GM12878 (cell line): ENCODE measurements at regions not wholly inside any gene's neighbourhood (a gene's known extent, or its start where the extent isn't known, plus 50 kb on each side); places are given as distances from the start of the nearest gene placed in this dataset.

Experiments
- ATAC-seq: fragments of 200-7000 bp; cut with Tn5 transposase; 3 replicates; pipeline ENCODE4 v1.9.1; 2020; ENCODE audit warnings: mild to moderate bottlenecking, moderate library complexity
- BruUV-seq: library from RNA; stranded (reverse); fragments of 400-500 nt; replicated peaks from 2 replicates; lab custom pipeline; 2021; lab: Mats Ljungman, UMichigan
- CTCF ChIA-PET: fragments of 300-600 bp; sonication (Branson Sonifier 250); formaldehyde crosslinking; extraction: SDS; loops from one replicate; lab custom pipeline; 2021; ENCODE audit warnings: inconsistent platforms; lab: Yijun Ruan, JAX
- POLR2A ChIA-PET: fragments of 350-600 bp; formaldehyde crosslinking; extraction: SDS; loops from one replicate; lab custom pipeline; 2021; ENCODE audit warnings: inconsistent platforms; lab: Charles Lee
- RAD21 ChIA-PET: fragments of 300-600 bp; sonication (Branson Sonifier 250); formaldehyde crosslinking; loops from one replicate; lab custom pipeline; 2023; ENCODE audit warnings: antibody characterized with exemption; ENCODE audit not compliant: unreplicated experiment; lab: Charles Lee
- SMC1A ChIA-PET: fragments of 300-600 bp; sonication (Branson Sonifier 250); formaldehyde crosslinking; loops from one replicate; lab custom pipeline; 2023; ENCODE audit not compliant: unreplicated experiment, uncharacterized antibody; lab: Charles Lee
- DNase-seq: peaks from one replicate; pipeline ENCODE4 v3.0.0-alpha.2; 2011; ENCODE audit warnings: low read depth, low spot score
- FAIRE-seq: peaks from 3 replicates; lab custom pipeline; 2011; peaks lifted over from hg19 to GRCh38; lab: Jason Lieb, UNC
- H2AFZ ChIP-seq: 2 replicates; pipeline ENCODE4 v1.6.0; 2011; ENCODE audit warnings: low read depth, low read length, control low read depth; ENCODE audit not compliant: control insufficient read depth
- H3K27ac ChIP-seq: 2 replicates; pipeline ENCODE4 v1.5.1; 2011; ENCODE audit warnings: control low read depth; ENCODE audit not compliant: control insufficient read depth, insufficient read depth
- H3K27me3 ChIP-seq, 2 experiments: replicated peaks in 1 of 2; 2 replicates each; pipeline versions ENCODE4 v1.6.0 to v1.6.1; 2011; ENCODE audit warnings: low read length in 1 of 2; ENCODE audit not compliant: control insufficient read depth in 2 of 2, insufficient read depth in 2 of 2
- H3K36me3 ChIP-seq, 2 experiments: 2 replicates each; pipeline ENCODE4 v1.5.1; 2011; ENCODE audit warnings: low read length in 1 of 2; ENCODE audit not compliant: control insufficient read depth in 2 of 2, insufficient read depth in 2 of 2
- H3K4me1 ChIP-seq: 2 replicates; pipeline ENCODE4 v1.6.1; 2011; ENCODE audit warnings: mild to moderate bottlenecking, low read length, moderate library complexity, mixed read lengths; ENCODE audit not compliant: control insufficient read depth, insufficient read depth
- H3K4me2 ChIP-seq: 2 replicates; pipeline ENCODE4 v1.6.0; 2011; ENCODE audit warnings: control low read depth; ENCODE audit not compliant: control insufficient read depth, insufficient read depth
- H3K4me3 ChIP-seq: fragments of 200-600 bp; sonication (generic); 2 replicates; pipeline ENCODE4 v1.5.1; 2016
- H3K79me2 ChIP-seq: 2 replicates; pipeline ENCODE4 v1.6.0; 2011; ENCODE audit warnings: low read length; ENCODE audit not compliant: control insufficient read depth, insufficient read depth
- H3K9ac ChIP-seq: 2 replicates; pipeline ENCODE4 v1.8.0; 2011; ENCODE audit warnings: low read length, control low read depth, mixed read lengths; ENCODE audit not compliant: control insufficient read depth, insufficient read depth
- H3K9me3 ChIP-seq: replicated peaks from 3 replicates; pipeline ENCODE4 v1.5.1; 2011; ENCODE audit warnings: mild to moderate bottlenecking, low read length; ENCODE audit not compliant: control insufficient read depth, insufficient read depth
- H4K20me1 ChIP-seq: 2 replicates; pipeline ENCODE4 v1.6.0; 2011; ENCODE audit not compliant: control insufficient read depth, insufficient read depth
- ATF7 ChIP-seq: fragments of 450-650 bp; IDR thresholded peaks from 2 replicates; pipeline ENCODE4 v1.6.1; 2016; ENCODE audit warnings: low read depth, mild to moderate bottlenecking
- CBX3 ChIP-seq: fragments of 200-600 bp; sonication (generic); IDR thresholded peaks from 2 replicates; pipeline ENCODE4 v1.6.1; 2016; ENCODE audit warnings: low read depth, borderline replicate concordance
- CREB1 ChIP-seq: IDR thresholded peaks from 2 replicates; pipeline ENCODE4 v1.6.1; 2012; ENCODE audit warnings: low read depth, mild to moderate bottlenecking, inconsistent platforms
- FOS ChIP-seq: IDR thresholded peaks from 3 replicates; pipeline ENCODE4 v1.6.1; 2011; ENCODE audit warnings: borderline replicate concordance; ENCODE audit not compliant: insufficient read length; ENCODE audit errors: extremely low read depth
- GATAD2B ChIP-seq: fragments of 450-650 bp; conservative IDR thresholded peaks from 2 replicates; pipeline ENCODE4 v1.6.1; 2017; ENCODE audit warnings: low read depth, mild to moderate bottlenecking, moderate library complexity
- HCFC1 ChIP-seq: fragments of 150-350 bp; IDR thresholded peaks from 2 replicates; pipeline ENCODE4 v1.6.1; 2014; ENCODE audit warnings: low read length
- IKZF2 ChIP-seq, 2 experiments: fragments of 450-650 bp; IDR thresholded peaks; 2 replicates each; pipeline ENCODE4 v1.6.1; 2017; ENCODE audit warnings: mild to moderate bottlenecking in 2 of 2, moderate library complexity in 2 of 2
- LARP7 ChIP-seq: fragments of 450-650 bp; IDR thresholded peaks from 2 replicates; pipeline ENCODE4 v1.6.1; 2017; ENCODE audit warnings: mild to moderate bottlenecking
- NFIC ChIP-seq: IDR thresholded peaks from 2 replicates; pipeline ENCODE4 v1.6.1; 2012; ENCODE audit warnings: low read depth, mild to moderate bottlenecking, inconsistent platforms, low read length, moderate library complexity
- NFYA ChIP-seq: IDR thresholded peaks from 2 replicates; pipeline ENCODE4 v1.6.1; 2011; ENCODE audit warnings: low read depth, mild to moderate bottlenecking, low read length, improper control_type of control experiment, borderline replicate concordance
- NR2F1 ChIP-seq: fragments of 450-650 bp; conservative IDR thresholded peaks from 2 replicates; pipeline ENCODE4 v1.6.1; 2017; ENCODE audit warnings: mild to moderate bottlenecking
- SKIL ChIP-seq: fragments of 450-650 bp; IDR thresholded peaks from 2 replicates; pipeline ENCODE4 v1.6.1; 2017; ENCODE audit warnings: mild to moderate bottlenecking, low read depth, inconsistent platforms; ENCODE audit not compliant: poor library complexity, severe bottlenecking
- ZNF274 ChIP-seq: IDR thresholded peaks from one replicate; pipeline ENCODE4 v1.8.0; 2011; ENCODE audit not compliant: insufficient read length, insufficient read depth
- ZNF592 ChIP-seq: fragments of 450-650 bp; IDR thresholded peaks from 2 replicates; pipeline ENCODE4 v1.6.1; 2017; ENCODE audit warnings: mild to moderate bottlenecking, moderate library complexity
- WGBS: methylation state at CpG from one replicate; pipeline ENCODE4 v1.1.6; 2016; ENCODE audit warnings: low lambda C conversion rate; ENCODE audit not compliant: insufficient replicate concordance, insufficient coverage; ENCODE audit errors: missing lambda C conversion rate; 5-methylcytosine and 5-hydroxymethylcytosine counted together
- in situ Hi-C: fragments of 300-500 bp; cut with MboI; formaldehyde crosslinking; loops from 9 replicates; pipeline ENCODE4 v1.14.3; 2018; ENCODE audit warnings: mixed read lengths
- intact Hi-C: fragments of 100-400 bp; cut with micrococcal nuclease; formaldehyde crosslinking; loops from one replicate; pipeline ENCODE4 v1.14.2; 2022; ENCODE audit not compliant: unreplicated experiment
- TF ChIP-seq, protein P1 (sequence below), 3 experiments: IDR thresholded peaks in 2 of 3; conservative IDR thresholded peaks in 1 of 3; 2 replicates each; pipeline ENCODE4 v1.5.1; 2011; ENCODE audit warnings: low read depth in 3 of 3, low read length in 3 of 3, mild to moderate bottlenecking in 3 of 3, control low read depth in 2 of 3, moderate library complexity in 2 of 3, inconsistent platforms in 1 of 3, mixed read lengths in 1 of 3; ENCODE audit not compliant: control insufficient read depth in 2 of 3, insufficient read depth in 1 of 3; ENCODE audit errors: extremely low read depth in 1 of 3

GRCh38 chr7:25360451-25360850 lies 132.2 kb upstream of the NPVF start:
- ChIA-PET CTCF (no interaction called here), RAD21 (no interaction called here), POLR2A (no interaction called here), SMC1A (no interaction called here)
- in situ Hi-C loops = no loop called here
- DNase-seq = no peak
- Histone ChIP-seq H2AFZ (no peak overlapping the region), H3K4me2 (no peak overlapping the region), H3K36me3 (no peaks in the 10 kb centered on the region), H3K9me3 (no peaks in the 10 kb centered on the region), H4K20me1 (no peaks in the 10 kb centered on the region), H3K9ac (no peak overlapping the region), H3K4me1 (no peaks in the 10 kb centered on the region), H3K4me3 (no peak overlapping the region), H3K27me3 (no peaks in the 10 kb centered on the region; a peak in 1 of 4 replicates), H3K79me2 (no peaks in the 10 kb centered on the region), H3K27ac (no peak overlapping the region)
- 63% methylated on average over 2 of the region's 2 CpGs for WGBS
- TF ChIP-seq LARP7 (no peak), ZNF592 (no peak), IKZF2 (IDR thresholded peaks at IDR 0.05) (no peak), CBX3 (no peak), FOS (no peak), GATAD2B (no peak), ATF7 (no peak), CREB1 (no peak), NR2F1 (no peak), SKIL (no peak), NFYA (no peak), NFIC (no peak), ZNF274 (no peak), HCFC1 (no peak)
- TF ChIP-seq, protein P1, sequence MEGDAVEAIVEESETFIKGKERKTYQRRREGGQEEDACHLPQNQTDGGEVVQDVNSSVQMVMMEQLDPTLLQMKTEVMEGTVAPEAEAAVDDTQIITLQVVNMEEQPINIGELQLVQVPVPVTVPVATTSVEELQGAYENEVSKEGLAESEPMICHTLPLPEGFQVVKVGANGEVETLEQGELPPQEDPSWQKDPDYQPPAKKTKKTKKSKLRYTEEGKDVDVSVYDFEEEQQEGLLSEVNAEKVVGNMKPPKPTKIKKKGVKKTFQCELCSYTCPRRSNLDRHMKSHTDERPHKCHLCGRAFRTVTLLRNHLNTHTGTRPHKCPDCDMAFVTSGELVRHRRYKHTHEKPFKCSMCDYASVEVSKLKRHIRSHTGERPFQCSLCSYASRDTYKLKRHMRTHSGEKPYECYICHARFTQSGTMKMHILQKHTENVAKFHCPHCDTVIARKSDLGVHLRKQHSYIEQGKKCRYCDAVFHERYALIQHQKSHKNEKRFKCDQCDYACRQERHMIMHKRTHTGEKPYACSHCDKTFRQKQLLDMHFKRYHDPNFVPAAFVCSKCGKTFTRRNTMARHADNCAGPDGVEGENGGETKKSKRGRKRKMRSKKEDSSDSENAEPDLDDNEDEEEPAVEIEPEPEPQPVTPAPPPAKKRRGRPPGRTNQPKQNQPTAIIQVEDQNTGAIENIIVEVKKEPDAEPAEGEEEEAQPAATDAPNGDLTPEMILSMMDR (IDR thresholded peaks at IDR 0.05 in 2 of 3, conservative IDR thresholded peaks at IDR 0.05 in 1 of 3; ENCODE audit: control insufficient read depth in 2 of 3, extremely low read depth in 1 of 3, insufficient read depth in 1 of 3, low read depth in 3 of 3, low read length in 3 of 3) = no peak
- BruUV-seq = no TSS peak
- intact Hi-C loops = no loop called here
- FAIRE-seq = no peak
- ATAC-seq = no peak
